ENCODE measurements at regions not wholly inside any gene's neighbourhood (a gene's known extent, or its start where the extent isn't known, plus 50 kb on each side); places are given as distances from the start of the nearest gene placed in this dataset.

DNA sequence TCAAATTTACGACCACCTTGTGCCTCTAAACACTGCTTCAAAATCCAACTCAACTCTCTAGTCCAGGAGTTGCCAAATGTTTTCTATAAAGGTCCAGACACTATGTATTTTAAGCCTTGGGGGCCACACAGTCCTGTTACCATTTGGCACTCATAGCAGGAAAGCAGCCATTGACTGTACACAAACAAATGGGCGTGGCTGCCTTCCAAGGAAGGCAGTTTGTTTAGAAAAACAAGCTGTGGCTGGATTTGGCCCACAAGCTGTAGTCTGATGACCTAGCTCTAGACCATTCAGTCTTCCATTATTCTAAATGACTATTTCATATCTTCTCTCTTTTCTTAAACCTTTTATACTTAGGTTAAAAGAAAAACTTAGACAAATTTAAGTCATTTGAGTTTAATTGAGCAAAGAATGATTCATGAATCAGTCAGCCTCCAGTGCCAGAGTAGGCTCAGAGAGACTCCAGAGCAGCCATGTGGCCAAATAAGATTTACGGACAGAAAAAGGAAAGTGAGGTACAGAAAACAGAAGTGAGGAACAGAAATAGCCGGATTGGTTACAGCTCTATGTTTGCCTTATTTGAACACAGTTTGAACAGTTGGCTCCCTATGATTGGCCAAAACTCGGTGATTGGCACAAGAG, 825.8 kb upstream of the LCORL start:
- TF ChIP-seq ZFP30 (CRISPR knock-in tag; IDR thresholded peaks at IDR 0.05): no peak
- TF ChIP-seq, protein P1, sequence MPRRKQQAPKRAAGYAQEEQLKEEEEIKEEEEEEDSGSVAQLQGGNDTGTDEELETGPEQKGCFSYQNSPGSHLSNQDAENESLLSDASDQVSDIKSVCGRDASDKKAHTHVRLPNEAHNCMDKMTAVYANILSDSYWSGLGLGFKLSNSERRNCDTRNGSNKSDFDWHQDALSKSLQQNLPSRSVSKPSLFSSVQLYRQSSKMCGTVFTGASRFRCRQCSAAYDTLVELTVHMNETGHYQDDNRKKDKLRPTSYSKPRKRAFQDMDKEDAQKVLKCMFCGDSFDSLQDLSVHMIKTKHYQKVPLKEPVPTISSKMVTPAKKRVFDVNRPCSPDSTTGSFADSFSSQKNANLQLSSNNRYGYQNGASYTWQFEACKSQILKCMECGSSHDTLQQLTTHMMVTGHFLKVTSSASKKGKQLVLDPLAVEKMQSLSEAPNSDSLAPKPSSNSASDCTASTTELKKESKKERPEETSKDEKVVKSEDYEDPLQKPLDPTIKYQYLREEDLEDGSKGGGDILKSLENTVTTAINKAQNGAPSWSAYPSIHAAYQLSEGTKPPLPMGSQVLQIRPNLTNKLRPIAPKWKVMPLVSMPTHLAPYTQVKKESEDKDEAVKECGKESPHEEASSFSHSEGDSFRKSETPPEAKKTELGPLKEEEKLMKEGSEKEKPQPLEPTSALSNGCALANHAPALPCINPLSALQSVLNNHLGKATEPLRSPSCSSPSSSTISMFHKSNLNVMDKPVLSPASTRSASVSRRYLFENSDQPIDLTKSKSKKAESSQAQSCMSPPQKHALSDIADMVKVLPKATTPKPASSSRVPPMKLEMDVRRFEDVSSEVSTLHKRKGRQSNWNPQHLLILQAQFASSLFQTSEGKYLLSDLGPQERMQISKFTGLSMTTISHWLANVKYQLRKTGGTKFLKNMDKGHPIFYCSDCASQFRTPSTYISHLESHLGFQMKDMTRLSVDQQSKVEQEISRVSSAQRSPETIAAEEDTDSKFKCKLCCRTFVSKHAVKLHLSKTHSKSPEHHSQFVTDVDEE (CRISPR knock-in tag; IDR thresholded peaks at IDR 0.05): no peak
- TF ChIP-seq RARB (CRISPR knock-in tag; IDR thresholded peaks at IDR 0.05): no peak; the same call in 1 of the 2 replicates

Data from SK-N-SH treated with all-trans-retinoic acid at 6 μM for 48 hours (cell line).